Trophoblast cell (in vitro differentiated cells and primary cell): ENCODE measurements at regions not wholly inside any gene's neighbourhood (a gene's known extent, or its start where the extent isn't known, plus 50 kb on each side); places are given as distances from the start of the nearest gene placed in this dataset.

Source experiments
- DNase-seq, 2 donors: peaks; one replicate each; pipeline ENCODE4 v3.0.0-alpha.2; 2016
- H2AFZ ChIP-seq: 2 replicates; pipeline ENCODE4 v1.6.1; 2013; ENCODE audit warnings: low read length, moderate library complexity, mild to moderate bottlenecking; ENCODE audit not compliant: insufficient read depth, poor library complexity
- H2AK5ac ChIP-seq: 2 replicates; pipeline ENCODE4 v1.6.1; 2013; ENCODE audit warnings: mild to moderate bottlenecking, low read length
- H2BK120ac ChIP-seq: 2 replicates; pipeline ENCODE4 v1.6.1; 2013; ENCODE audit warnings: low read length, mild to moderate bottlenecking, moderate library complexity; ENCODE audit not compliant: insufficient read depth, poor library complexity
- H2BK12ac ChIP-seq: 2 replicates; pipeline ENCODE4 v1.6.1; 2013; ENCODE audit warnings: mild to moderate bottlenecking, low read length, moderate library complexity
- H2BK5ac ChIP-seq: 2 replicates; pipeline ENCODE4 v1.6.1; 2013; ENCODE audit warnings: low read length, low read depth, moderate library complexity, mild to moderate bottlenecking; ENCODE audit not compliant: poor library complexity
- H3K14ac ChIP-seq: 2 replicates; pipeline ENCODE4 v1.6.1; 2013; ENCODE audit warnings: mild to moderate bottlenecking, low read length
- H3K18ac ChIP-seq: 2 replicates; pipeline ENCODE4 v1.6.1; 2013; ENCODE audit warnings: mild to moderate bottlenecking, low read length
- H3K23ac ChIP-seq: 2 replicates; pipeline ENCODE4 v1.6.1; 2013; ENCODE audit warnings: low read length
- H3K27ac ChIP-seq: 2 replicates; pipeline ENCODE4 v1.5.1; 2013; ENCODE audit warnings: low read depth, mild to moderate bottlenecking, inconsistent platforms, low read length, moderate library complexity
- H3K27me3 ChIP-seq: 2 replicates; pipeline ENCODE4 v1.6.1; 2013; ENCODE audit warnings: inconsistent platforms, mild to moderate bottlenecking, low read length, moderate library complexity; ENCODE audit not compliant: insufficient read depth
- H3K36me3 ChIP-seq, 2 experiments: 1 replicate in 1 of 2; 2 replicates in 1 of 2; pipeline ENCODE4 v1.6.1; 2013; ENCODE audit warnings: low read length in 2 of 2, mild to moderate bottlenecking in 2 of 2, moderate library complexity in 1 of 2; ENCODE audit not compliant: insufficient read depth in 2 of 2, control insufficient read depth in 1 of 2
- H3K4ac ChIP-seq: 2 replicates; pipeline ENCODE4 v1.6.1; 2013; ENCODE audit warnings: low read depth, mild to moderate bottlenecking, low read length, moderate library complexity
- H3K4me1 ChIP-seq, 2 experiments: 1 replicate in 1 of 2; 2 replicates in 1 of 2; pipeline ENCODE4 v1.6.1; 2013; ENCODE audit warnings: low read length in 2 of 2, mild to moderate bottlenecking in 2 of 2, moderate library complexity in 1 of 2; ENCODE audit not compliant: insufficient read depth in 2 of 2, control insufficient read depth in 1 of 2
- H3K4me2 ChIP-seq: 2 replicates; pipeline ENCODE4 v1.6.1; 2013; ENCODE audit warnings: inconsistent platforms, mild to moderate bottlenecking, low read length, moderate library complexity
- H3K4me3 ChIP-seq: 2 replicates; pipeline ENCODE4 v1.5.1; 2013; ENCODE audit warnings: mild to moderate bottlenecking, low read depth, low read length, inconsistent platforms
- H3K79me1 ChIP-seq: one replicate; pipeline ENCODE4 v1.6.1; 2013; ENCODE audit warnings: low read length
- H3K79me2 ChIP-seq: 2 replicates; pipeline ENCODE4 v1.6.1; 2013; ENCODE audit warnings: low read length, mild to moderate bottlenecking; ENCODE audit not compliant: control insufficient read depth, insufficient read depth, poor library complexity
- H3K9ac ChIP-seq: 2 replicates; pipeline ENCODE4 v1.6.1; 2013; ENCODE audit warnings: mild to moderate bottlenecking, low read length
- H3K9me3 ChIP-seq: 2 replicates; pipeline ENCODE4 v1.6.1; 2013; ENCODE audit warnings: low read depth, mild to moderate bottlenecking, control low read depth, inconsistent platforms, low read length; ENCODE audit not compliant: insufficient read depth
- H4K12ac ChIP-seq: 2 replicates; pipeline ENCODE4 v1.6.1; 2013; ENCODE audit warnings: low read depth, mild to moderate bottlenecking, low read length, moderate library complexity
- H4K8ac ChIP-seq: 2 replicates; pipeline ENCODE4 v1.6.1; 2013; ENCODE audit warnings: low read depth, mild to moderate bottlenecking, low read length, moderate library complexity
- H4K91ac ChIP-seq: one replicate; pipeline ENCODE4 v1.6.1; 2013; ENCODE audit warnings: low read depth, mild to moderate bottlenecking, low read length, moderate library complexity
- WGBS: extraction: QIAGEN DNeasy Blood & Tissue Kit; methylation state at CpG from one replicate; pipeline ENCODE4 v1.1.7; 2013; ENCODE audit warnings: missing lambda C conversion rate; ENCODE audit not compliant: insufficient read length, insufficient coverage; ENCODE audit errors: extremely low coverage; 5-methylcytosine and 5-hydroxymethylcytosine counted together

GRCh38 chr1:168643152-168643551, 66.7 kb downstream of the XCL1 start:
- no peak for DNase-seq
- Histone ChIP-seq H3K4ac (no peak overlapping the region), H3K23ac (no peak overlapping the region), H2BK5ac (no peak overlapping the region), H3K4me3 (no peak overlapping the region), H3K4me2 (no peak overlapping the region), H3K14ac (no peak overlapping the region), H3K4me1 (peaks cover 0 to 2% of the 10 kb centered on the region in 2 experiments), H2BK12ac (no peak overlapping the region), H2BK120ac (no peak overlapping the region), H2AK5ac (no peak overlapping the region), H3K27ac (no peak overlapping the region), H3K9me3 (no peaks in the 10 kb centered on the region), H4K12ac (no peak overlapping the region), H2AFZ (no peak overlapping the region), H4K91ac (no peak overlapping the region), H3K79me1 (peaks cover 2% of the 10 kb centered on the region), H3K79me2 (no peaks in the 10 kb centered on the region), H3K18ac (no peak overlapping the region), H3K27me3 (no peaks in the 10 kb centered on the region), H3K9ac (no peak overlapping the region), H3K36me3 (no peaks in the 10 kb centered on the region), H4K8ac (no peak overlapping the region)
- no CpG with 5 or more reads among the region's 2 CpGs for WGBS
